Rectal smooth muscle tissue (tissue), 1 donor: ENCODE measurements at regions not wholly inside any gene's neighbourhood (a gene's known extent, or its start where the extent isn't known, plus 50 kb on each side); places are given as distances from the start of the nearest gene placed in this dataset.
"Not testable (repeated sequence)": the region's sequence is repeated elsewhere in the genome, so short reads cannot be mapped to it uniquely, and the experiment has no call there.

ENCODE experiments used
- H3K27ac ChIP-seq: one replicate; pipeline ENCODE4 v1.7.0; 2013; ENCODE audit warnings: low read depth, low read length, inconsistent platforms
- H3K27me3 ChIP-seq: one replicate; pipeline ENCODE4 v1.7.0; 2013; ENCODE audit warnings: low read length; ENCODE audit not compliant: control insufficient read depth, insufficient read depth
- H3K36me3 ChIP-seq: one replicate; pipeline ENCODE4 v1.7.0; 2013; ENCODE audit warnings: low read length; ENCODE audit not compliant: control insufficient read depth, insufficient read depth
- H3K4me1 ChIP-seq: one replicate; pipeline ENCODE4 v1.7.0; 2013; ENCODE audit warnings: low read length; ENCODE audit not compliant: control insufficient read depth, insufficient read depth
- H3K4me3 ChIP-seq: one replicate; pipeline ENCODE4 v1.7.0; 2013; ENCODE audit warnings: low read length
- H3K9ac ChIP-seq: one replicate; pipeline ENCODE4 v1.7.0; 2013; ENCODE audit warnings: low read length

- Histone ChIP-seq H3K36me3 (no peaks in the 10 kb centered on the region), H3K4me3 (no peak overlapping the region), H3K27me3 (no peaks in the 10 kb centered on the region), H3K9ac (no peak overlapping the region), H3K4me1 (no peaks in the 10 kb centered on the region), H3K27ac (no peak overlapping the region)
These were observed 144.5 kb downstream of the MTX2 start for GRCh38 chr2:176413786-176414185.

DNA sequence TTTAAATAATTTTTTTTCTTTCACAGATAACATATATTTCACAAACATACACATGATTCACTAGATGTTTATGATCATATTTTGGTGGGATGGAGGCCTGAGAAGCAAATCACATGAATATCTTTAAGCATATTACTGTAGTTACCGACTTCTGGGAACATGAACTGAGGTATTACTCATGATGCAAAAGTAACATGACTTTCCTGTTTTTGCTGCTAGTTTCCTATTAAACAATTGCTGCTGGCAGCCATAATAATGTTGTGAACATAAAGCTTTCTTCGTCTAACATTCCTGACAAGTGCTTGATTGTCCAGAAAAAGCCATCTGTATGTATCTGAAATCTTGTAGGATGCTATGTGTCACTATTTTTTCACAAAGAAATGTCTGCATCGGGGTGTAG, 145.4 kb downstream of the MTX2 start:
- no peaks in the 10 kb centered on the region for H3K36me3 ChIP-seq
- H3K27me3 ChIP-seq: no peaks in the 10 kb centered on the region
- H3K4me3 ChIP-seq: no peak overlapping the region
- H3K4me1 ChIP-seq: no peaks in the 10 kb centered on the region
- no peak overlapping the region for H3K27ac ChIP-seq
- no peak overlapping the region for H3K9ac ChIP-seq

- H3K27me3 ChIP-seq: no peaks in the 10 kb centered on the region
- H3K27ac ChIP-seq: no peak overlapping the region
- H3K36me3 ChIP-seq: no peaks in the 10 kb centered on the region
- no peak overlapping the region for H3K4me3 ChIP-seq
- H3K9ac ChIP-seq: no peak overlapping the region
- H3K4me1 ChIP-seq: no peaks in the 10 kb centered on the region
These were observed 146.1 kb downstream of the MTX2 start for GRCh38 chr2:176415174-176415895.

DNA sequence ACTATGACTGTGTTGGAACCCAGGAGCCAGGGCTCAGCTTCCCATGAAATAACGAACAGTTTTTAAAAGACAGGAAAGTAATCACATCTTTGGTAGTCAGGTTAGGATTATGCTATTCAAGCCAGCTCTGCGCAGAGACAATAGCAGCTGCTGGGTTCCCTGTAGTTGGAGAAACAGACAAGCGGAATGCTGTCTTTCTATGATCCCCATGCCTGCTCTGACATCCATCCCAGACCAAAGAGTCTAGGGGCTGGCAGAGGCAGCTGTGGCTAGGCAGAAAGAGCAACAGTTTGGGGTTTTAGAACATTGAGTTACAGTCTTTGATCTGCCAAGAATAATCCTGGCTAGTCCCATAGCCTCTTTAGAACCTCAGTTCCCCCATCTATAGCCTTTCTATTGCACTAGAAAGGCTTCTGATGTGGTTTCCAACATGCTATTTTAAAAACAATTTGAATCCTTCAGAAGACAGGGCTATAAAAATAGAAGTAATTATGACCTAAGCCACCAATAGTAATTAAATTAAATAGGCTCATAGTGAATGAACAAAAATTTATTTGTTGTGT, 146.8 kb downstream of the MTX2 start:
- Histone ChIP-seq H3K36me3 (no peaks in the 10 kb centered on the region), H3K27ac (no peak overlapping the region), H3K9ac (no peak overlapping the region), H3K4me1 (no peaks in the 10 kb centered on the region), H3K27me3 (no peaks in the 10 kb centered on the region), H3K4me3 (no peak overlapping the region)

DNA sequence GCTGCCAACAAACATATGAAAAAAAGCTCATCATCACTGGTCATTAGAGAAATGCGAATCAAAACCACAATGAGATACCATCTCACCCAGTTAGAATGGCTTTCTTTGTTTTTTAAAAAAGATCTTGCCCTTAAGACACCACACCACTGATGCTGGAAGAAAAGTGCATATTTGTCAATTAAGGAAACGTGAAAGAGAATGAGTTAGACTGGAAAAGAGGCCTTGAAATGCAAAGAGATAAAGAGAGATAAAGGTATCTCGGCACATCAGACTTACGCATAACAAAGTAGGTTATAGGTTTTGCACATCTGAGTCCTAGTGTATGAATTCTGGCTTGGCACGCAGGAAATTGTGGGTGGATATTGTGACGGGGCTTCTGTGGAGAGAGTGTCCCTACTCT, 149.5 kb downstream of the MTX2 start:
- Histone ChIP-seq H3K4me3 (no peak overlapping the region), H3K27ac (no peak overlapping the region)

DNA sequence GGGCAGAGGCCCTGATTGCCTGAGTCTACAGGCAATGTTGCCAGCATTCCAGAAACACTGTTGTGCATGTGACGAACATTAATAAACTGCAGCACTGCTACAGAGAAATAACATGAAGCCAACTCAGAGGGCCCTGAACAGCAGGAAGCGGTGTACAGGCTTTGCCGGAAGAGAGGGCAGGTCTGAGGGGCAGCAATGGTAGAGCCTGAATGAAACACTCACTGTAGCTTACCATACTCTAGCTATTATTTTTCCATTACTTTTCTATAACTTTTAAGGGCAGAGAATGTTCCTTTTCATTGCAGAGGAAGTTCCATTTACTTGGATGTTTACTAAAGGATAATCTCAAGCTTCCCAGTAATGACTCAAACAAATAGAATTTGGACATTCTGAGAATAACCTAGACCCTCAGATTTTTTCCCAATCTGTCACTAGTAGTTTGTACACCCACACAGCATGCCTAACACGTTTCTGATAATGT, 150.4 kb downstream of the MTX2 start:
- Histone ChIP-seq H3K36me3 (no peaks in the 10 kb centered on the region), H3K4me1 (no peaks in the 10 kb centered on the region), H3K27me3 (no peaks in the 10 kb centered on the region), H3K4me3 (no peak overlapping the region), H3K27ac (no peak overlapping the region), H3K9ac (no peak overlapping the region)

More for the DNA sequence above, 149.5 kb downstream of the MTX2 start:
- no peak overlapping the region for H3K9ac ChIP-seq
- no peaks in the 10 kb centered on the region for H3K27me3 ChIP-seq
- H3K4me1 ChIP-seq: no peaks in the 10 kb centered on the region
- H3K36me3 ChIP-seq: no peaks in the 10 kb centered on the region

DNA sequence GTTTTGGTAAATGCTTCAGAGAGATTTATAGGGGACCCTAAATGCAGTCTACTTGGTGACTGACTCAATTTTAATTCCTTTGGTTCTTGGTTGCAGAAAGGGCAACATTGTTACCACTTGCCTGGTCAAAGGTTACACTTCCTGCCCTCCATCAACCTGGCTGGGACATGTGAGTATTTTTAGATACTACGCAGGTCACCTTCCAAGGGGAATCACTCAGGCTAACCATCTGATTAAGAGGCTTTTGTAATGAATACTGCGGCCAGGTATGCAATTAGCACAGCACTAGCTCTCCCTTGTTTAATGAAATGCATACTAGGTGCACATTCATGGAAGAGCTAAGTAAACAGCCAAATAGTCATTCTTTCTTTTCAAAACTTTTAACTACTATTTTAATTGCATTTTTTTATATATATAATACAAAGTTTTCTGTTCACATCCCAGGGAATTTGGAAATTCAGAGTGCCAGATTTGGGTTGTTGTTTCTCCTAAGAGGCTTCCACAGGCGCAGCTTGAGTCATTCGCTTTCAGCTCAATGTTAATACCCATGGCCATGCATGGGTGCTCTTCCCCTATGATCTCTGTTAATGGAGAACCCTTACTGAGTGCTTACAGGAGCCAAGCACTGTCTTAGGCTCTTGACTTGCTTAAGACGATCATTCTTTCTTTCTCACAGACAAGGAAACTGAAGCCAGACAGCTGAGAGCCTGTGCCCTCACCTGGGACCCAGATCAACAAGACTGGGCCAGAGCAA, 152.2 kb downstream of the MTX2 start:
- H3K27me3 ChIP-seq: no peaks in the 10 kb centered on the region
- H3K27ac ChIP-seq: no peak overlapping the region
- H3K4me1 ChIP-seq: no peaks in the 10 kb centered on the region
- H3K9ac ChIP-seq: no peak overlapping the region
- H3K4me3 ChIP-seq: no peak overlapping the region
- no peaks in the 10 kb centered on the region for H3K36me3 ChIP-seq

- Histone ChIP-seq H3K27me3 (no peaks in the 10 kb centered on the region), H3K27ac (no peak overlapping the region), H3K4me3 (no peak overlapping the region), H3K36me3 (no peaks in the 10 kb centered on the region), H3K4me1 (no peaks in the 10 kb centered on the region), H3K9ac (no peak overlapping the region)
These were observed 154.6 kb downstream of the MTX2 start for GRCh38 chr2:176423819-176424218.

- no peaks in the 10 kb centered on the region for H3K36me3 ChIP-seq
- no peak overlapping the region for H3K4me3 ChIP-seq
- no peak overlapping the region for H3K27ac ChIP-seq
- H3K27me3 ChIP-seq: no peaks in the 10 kb centered on the region
- no peak overlapping the region for H3K9ac ChIP-seq
- no peaks in the 10 kb centered on the region for H3K4me1 ChIP-seq
These were observed 155.5 kb downstream of the MTX2 start for GRCh38 chr2:176424746-176425145.

DNA sequence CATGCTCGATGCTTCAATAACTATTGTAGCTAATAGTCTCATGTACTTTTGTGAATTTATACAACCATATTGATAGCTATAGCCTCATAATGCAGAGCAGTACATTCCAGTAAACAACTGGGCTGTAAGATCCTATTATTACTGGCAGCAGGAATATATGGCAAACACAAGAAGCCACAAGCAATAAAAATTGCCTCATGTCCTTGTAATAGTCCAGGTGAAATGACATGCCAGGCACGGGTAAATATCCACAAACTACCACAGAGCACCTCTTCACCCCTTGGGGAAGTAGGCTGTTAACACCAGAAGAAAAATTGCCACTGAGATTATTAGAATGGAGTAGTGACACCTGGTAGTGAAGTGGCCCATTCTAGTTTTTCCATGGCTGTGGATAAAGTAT, 158.3 kb downstream of the MTX2 start:
- Histone ChIP-seq H3K4me3 (no peak overlapping the region), H3K4me1 (no peaks in the 10 kb centered on the region), H3K27me3 (no peaks in the 10 kb centered on the region), H3K9ac (no peak overlapping the region), H3K36me3 (no peaks in the 10 kb centered on the region), H3K27ac (no peak overlapping the region)

GRCh38 chr2:176428944-176429469, 159.8 kb downstream of the MTX2 start:
- not testable (repeated sequence) for H3K36me3 ChIP-seq, H3K27ac ChIP-seq, H3K9ac ChIP-seq, H3K4me1 ChIP-seq, H3K4me3 ChIP-seq, H3K27me3 ChIP-seq

DNA sequence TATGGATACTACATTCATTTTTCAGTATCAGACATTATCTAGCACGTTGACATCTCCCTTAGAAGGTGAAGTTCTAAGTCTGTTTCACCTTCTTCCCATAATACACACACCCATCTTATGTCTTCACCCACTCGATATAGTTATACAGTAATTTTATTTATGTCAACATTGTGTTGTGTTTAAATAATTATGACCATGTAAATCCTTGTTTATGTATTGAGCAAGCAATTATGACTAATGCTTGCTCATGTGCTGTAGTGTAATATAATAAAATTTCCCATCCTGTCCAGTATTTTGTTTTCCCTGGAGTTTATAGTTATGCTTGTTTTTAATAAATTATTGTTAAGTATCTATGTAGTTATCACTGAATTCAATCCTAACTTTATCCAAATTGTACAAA, 163.2 kb downstream of the MTX2 start:
- Histone ChIP-seq H3K9ac (no peak overlapping the region), H3K4me3 (no peak overlapping the region), H3K27me3 (no peaks in the 10 kb centered on the region), H3K27ac (no peak overlapping the region), H3K4me1 (no peaks in the 10 kb centered on the region), H3K36me3 (no peaks in the 10 kb centered on the region)
